ENCODE measurements at regions not wholly inside any gene's neighbourhood (a gene's known extent, or its start where the extent isn't known, plus 50 kb on each side); places are given as distances from the start of the nearest gene placed in this dataset.

GRCh38 chr17:73694491-73694890 is 50.2 kb upstream of the SDK2 start:
- POLR2A ChIA-PET = no interaction called here
- no peak for DNase-seq (ENCODE audit: extremely low spot score)
- CTCF ChIA-PET = interaction anchor here (0.9 to 1.2 kb wide), 2 partner anchors 16 to 74 kb away, joined by 3 to 6 read pairs; no protein-coding TSS in a partner anchor
- no peak for TF ChIP-seq CTCF (IDR thresholded peaks at IDR 0.05; ENCODE audit: control extremely low read depth, extremely low read depth, low read depth, missing control alignments)

GRCh38 chr17:73695035-73695738 is 50.9 kb upstream of the SDK2 start:
- CTCF ChIA-PET = interaction anchor here (0.9 to 1.2 kb wide), 2 partner anchors 15 to 74 kb away, joined by 3 to 6 read pairs; no protein-coding TSS in a partner anchor

GRCh38 chr17:73696251-73696650 is 52.0 kb upstream of the SDK2 start:
- POLR2A ChIA-PET = no interaction called here
- CTCF ChIA-PET = no interaction called here
- no peak for DNase-seq (ENCODE audit: extremely low spot score)
- TF ChIP-seq CTCF (IDR thresholded peaks at IDR 0.05; ENCODE audit: control extremely low read depth, extremely low read depth, low read depth, missing control alignments) = no peak

More at GRCh38 chr17:73695035-73695738, 50.9 kb upstream of the SDK2 start:
- POLR2A ChIA-PET = no interaction called here
- no peak for TF ChIP-seq CTCF (IDR thresholded peaks at IDR 0.05; ENCODE audit: control extremely low read depth, extremely low read depth, low read depth, missing control alignments)
- no peak for DNase-seq (ENCODE audit: extremely low spot score)

GRCh38 chr17:73697872-73698271 is 53.6 kb upstream of the SDK2 start:
- TF ChIP-seq CTCF (IDR thresholded peaks at IDR 0.05; ENCODE audit: control extremely low read depth, extremely low read depth, low read depth, missing control alignments) = no peak
- ChIA-PET CTCF (no interaction called here), POLR2A (no interaction called here)
- no peak for DNase-seq (ENCODE audit: extremely low spot score)

- POLR2A ChIA-PET = no interaction called here
- CTCF ChIA-PET = no interaction called here
- no peak for TF ChIP-seq CTCF (IDR thresholded peaks at IDR 0.05; ENCODE audit: control extremely low read depth, extremely low read depth, low read depth, missing control alignments)
- DNase-seq (ENCODE audit: extremely low spot score) = no peak
These were observed 54.7 kb upstream of the SDK2 start for GRCh38 chr17:73698966-73699365.

GRCh38 chr17:73701701-73702100 is 57.5 kb upstream of the SDK2 start:
- ChIA-PET CTCF (interaction anchor here (0.7 to 1.3 kb wide), 2 partner anchors 9 to 16 kb away, joined by 3 read pairs; no protein-coding TSS in a partner anchor), POLR2A (no interaction called here)
- DNase-seq (ENCODE audit: extremely low spot score) = no peak

More at GRCh38 chr17:73701701-73702100, 57.5 kb upstream of the SDK2 start:
- no peak for TF ChIP-seq CTCF (IDR thresholded peaks at IDR 0.05; ENCODE audit: control extremely low read depth, extremely low read depth, low read depth, missing control alignments)

Data from GM10248 (cell line).